ENCODE measurements at regions not wholly inside any gene's neighbourhood (a gene's known extent, or its start where the extent isn't known, plus 50 kb on each side); places are given as distances from the start of the nearest gene placed in this dataset.

DNA sequence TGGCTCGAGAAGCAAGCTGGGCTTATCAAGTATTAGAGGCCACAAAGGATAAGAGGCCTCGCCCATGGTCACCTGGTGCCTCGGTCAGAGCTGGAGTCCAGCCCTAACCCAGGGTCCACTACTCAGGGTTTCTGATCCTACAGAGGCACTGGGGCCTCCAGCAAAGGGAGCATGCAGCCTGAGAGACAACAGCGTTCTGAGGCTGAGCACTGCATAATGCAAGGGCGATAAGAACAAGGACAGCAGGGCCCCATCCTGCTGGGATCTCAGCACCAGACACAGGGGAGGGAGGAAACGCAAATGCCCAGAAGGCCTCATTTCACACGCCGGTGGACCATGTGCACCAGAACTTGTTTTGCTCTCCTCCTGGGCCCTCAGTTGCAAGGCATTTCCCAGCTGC lies 63.0 kb downstream of the C5orf15 start:
- DNase-seq: no peak

DNA sequence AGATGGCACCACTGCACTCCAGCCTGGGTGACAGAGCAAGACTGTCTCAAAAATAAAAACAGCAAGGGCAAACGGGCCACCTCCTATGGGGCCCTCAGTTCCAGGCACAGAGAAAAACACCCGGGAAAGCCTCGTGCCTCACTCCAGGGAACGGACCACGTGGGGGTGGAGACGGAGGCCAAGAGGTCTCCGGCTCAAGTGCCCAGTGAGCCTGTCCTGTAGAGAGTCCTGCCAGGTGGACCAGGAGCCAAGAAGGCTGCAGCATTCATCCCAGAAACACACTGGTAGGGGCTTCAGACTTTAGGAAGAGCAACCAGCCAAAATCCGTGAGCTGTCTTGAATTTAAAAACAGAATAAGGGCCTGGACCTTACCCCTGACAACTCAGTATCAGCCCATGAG lies 63.8 kb downstream of the C5orf15 start:
- DNase-seq: no peak

- DNase-seq: peak; percentile 45
These were observed 65.8 kb downstream of the C5orf15 start for GRCh38 chr5:133902511-133903118.

DNA sequence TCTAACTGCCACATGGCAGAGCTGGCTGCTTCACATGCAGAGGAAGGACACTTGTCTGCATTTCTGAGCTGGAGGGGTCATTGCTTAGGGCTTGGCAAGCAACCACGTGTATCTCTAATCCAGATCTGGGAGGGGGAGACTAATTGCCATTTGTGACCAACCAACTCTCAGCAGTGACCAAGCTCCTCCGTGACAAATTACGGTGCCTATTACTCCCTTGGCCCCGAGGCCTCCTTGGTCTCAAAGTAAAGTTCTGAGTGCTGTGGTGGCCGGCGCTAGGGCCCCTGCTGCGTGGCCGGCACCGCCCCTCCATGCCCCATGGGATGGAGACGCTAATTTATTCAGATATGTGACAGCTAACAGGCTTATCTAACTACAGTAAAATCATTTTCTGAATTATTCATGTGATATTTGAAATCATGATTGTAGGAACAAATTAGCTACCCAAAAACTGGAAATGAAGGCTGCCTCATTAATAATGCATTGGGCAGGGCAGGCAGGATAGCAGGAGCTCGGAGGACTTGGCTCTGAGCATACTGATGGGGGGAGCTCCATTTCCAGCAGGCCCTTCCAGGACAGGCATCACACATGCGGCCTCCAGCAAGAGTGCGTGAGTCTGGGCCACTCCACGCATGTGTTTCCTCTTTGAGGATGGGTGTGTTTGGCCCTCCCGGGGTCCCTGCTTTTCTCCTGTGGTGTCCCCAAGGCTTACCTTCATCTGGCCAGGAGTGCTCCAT lies 67.7 kb downstream of the C5orf15 start:
- no peak for DNase-seq

DNA sequence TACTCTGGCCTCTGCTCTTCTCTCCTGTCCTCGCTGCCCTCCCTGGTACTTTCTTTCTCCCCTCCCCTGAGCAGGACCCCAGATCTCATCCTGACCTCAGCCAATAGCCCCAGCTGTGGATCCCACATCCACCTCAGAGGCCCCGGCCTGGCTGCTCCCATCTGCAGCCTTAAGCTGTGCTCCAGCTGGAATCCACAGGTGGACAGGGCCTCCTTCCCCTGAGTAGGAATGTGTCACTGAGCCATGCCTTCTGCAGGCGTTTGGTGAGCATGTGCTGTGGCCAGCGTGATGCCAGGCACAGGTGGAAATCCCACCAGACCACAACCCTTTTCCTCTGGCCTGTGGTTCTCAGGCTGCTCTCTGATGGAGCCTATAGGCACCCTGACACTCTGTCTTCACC lies 68.9 kb downstream of the C5orf15 start:
- no peak for DNase-seq

DNA sequence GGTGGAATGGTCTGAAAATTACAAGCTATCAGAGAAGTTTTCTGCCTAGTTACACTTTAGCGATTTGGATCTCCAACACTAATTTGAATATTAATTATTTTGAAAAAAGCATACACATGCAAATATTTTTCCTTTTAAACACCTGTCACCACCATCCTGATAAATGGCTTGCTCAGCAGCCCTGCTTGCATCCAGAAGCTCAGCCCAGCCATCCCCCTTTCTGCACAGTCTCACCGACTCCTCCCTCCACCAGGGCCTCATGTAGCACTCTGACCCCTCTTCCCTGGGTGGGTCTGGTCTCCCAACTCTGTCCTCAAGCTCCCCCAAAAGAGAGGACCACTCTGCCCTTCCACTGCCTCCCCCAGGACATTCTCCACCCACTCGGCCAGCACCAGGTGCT lies 70.0 kb downstream of the C5orf15 start:
- DNase-seq: no peak

DNA sequence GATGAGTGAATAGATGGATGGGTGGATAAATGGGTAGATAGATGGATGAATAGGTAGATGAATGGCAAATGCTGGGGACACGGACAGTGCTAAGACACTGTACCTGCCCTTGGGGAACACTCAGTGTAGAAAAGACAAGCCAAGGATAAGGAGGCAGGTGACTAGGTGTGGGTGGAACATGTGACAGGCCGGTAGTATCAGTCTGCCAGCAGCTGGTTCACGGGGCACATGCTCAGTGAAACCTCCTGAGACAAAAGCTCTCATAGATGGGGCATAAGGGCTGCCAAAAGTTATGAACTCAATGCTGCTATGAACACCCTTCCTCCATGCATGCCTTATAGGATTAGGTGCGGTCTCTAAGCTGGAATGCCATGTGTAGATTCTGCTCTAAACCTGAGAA lies 71.0 kb downstream of the C5orf15 start:
- DNase-seq: no peak

GRCh38 chr5:133896873-133897272 lies 71.6 kb downstream of the C5orf15 start:
- no peak for DNase-seq

DNA sequence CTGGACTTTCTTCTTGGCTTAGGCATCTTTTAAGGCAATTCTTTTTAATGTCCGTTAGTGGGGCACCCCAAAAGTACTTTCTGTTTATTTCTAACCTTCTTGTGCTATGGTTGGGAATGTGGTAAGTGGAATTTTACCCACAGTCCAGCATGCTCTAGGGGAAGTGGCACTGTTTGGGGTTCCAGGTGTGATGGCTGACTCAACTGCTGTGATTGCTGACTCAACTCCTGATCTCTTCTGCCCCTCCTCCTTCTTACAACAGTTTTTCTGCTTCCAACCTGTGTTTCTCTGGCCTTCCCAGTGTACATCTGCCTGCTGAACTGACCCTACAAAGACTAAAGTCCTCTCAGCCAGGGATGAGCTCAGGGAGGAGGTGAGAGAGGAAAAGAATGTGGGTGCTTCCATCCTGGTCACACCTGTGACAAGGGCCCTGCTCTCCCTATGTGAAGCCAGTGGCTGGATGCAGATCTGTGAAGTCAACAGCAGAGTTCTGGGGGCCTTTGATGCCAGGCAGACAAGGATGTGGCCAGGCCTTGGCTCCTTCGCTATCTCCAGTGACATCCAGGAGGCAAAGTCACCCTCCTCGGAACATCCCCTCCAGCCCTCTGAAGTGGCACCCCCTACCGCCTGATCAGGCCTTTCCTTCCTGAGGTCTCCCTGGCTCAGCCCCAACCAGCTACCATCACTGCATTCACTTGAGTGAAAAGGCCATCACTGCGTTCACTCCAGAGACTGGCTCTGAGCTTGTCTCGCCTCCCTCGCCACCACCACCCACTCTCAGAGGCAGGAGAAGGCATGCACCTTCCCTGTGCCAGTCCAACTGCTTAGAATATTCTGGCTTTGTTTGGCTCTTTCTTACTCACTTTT lies 72.2 kb downstream of the C5orf15 start:
- DNase-seq: no peak

DNA sequence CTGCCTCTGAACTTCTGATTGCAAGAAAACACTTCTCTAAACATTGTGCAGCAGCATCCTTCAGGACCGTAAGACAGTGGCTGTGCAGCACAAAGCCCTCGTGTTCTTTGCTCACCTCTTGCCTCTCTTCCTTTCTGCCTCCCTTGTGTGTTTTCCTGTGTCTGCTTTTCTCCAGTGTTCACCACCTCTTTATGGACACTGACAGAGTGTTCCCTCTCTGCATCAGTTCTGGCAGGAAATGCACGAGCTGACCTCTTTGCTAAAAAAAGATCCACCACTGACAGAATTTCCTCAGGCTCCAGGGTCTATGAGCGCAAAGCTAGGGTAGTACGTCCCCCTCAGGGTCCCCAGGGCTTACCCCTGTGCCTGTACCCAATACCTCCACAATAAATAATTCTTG lies 74.3 kb downstream of the C5orf15 start:
- no peak for DNase-seq

DNA sequence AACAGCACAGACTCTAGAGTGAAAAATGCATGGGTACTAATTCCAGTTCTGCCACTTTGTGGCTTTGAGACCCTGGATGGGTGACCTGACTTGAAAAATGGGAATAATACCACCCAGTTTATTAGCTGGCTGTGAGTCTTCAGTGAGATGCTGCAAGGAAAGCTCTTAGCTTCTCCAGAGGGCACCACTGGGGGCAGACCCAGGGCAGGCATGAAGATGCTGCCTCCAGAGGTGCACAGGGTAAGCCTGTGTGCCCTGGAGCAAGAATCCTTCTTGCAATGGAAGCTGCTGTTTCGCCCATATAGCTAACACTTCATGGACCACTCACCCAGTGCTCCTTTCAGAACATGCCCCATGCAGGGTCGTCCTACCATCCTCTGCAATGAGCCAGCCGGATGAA lies 75.7 kb downstream of the C5orf15 start:
- no peak for DNase-seq

DNA sequence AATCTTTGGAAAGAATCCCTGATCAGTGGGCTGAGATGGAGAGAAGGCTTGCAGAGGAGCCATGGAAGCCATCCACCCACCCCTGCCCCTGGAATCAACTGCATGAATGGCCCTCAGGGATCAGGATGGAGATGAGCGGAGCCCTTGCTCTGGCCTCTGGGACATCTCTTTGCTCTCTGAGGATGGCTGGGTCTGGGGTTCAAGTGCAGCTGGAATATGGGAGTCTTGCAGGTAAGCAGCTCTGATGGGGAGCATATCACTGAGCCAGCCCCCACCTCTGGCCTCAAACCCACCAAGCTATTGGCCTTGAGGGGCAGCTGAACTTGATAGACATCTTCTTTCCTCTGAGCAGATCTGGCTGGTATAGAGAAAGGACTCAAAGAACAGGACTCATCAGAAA lies 76.1 kb downstream of the C5orf15 start:
- no peak for DNase-seq

- DNase-seq: no peak
These were observed 77.0 kb downstream of the C5orf15 start for GRCh38 chr5:133891390-133891789.

GRCh38 chr5:133890776-133891280 lies 77.6 kb downstream of the C5orf15 start:
- no peak for DNase-seq

DNA sequence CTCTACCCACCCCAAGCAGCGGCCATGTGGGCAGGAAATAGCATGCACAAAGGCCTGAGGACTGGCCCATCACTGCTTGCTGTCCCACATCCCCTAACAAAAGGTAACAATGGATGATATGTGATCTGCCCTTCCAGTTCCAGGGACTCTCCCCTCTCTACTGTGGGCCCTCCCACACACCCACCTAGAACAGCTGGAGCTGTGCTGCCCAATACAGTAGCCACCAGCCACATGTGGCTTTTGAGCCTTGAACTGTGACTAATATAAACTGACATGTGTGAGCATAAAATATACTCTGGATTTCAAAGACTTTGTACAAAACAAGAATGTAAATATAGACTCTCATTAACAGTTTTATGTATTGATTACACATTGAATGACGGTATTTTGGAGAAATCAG lies 78.1 kb downstream of the C5orf15 start:
- no peak for DNase-seq

- no peak for DNase-seq
These were observed 79.0 kb downstream of the C5orf15 start for GRCh38 chr5:133889271-133889905.

DNA sequence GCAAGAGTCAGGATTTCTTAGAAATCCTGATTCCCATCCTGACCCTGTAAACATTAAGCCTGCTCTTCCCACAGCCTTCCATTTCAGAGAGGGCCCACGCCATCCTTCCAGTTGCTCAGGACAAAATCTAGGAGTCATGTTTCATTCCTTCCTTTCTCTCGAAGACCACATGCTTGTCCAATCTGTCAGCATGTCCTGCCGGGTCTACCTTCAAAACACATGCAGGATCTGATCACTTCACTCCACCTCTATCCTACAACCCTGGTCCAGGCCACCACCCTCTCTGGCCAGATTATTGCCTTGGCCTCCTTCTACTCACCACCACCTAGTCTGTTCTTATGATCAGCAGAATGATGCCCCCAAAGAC lies 79.8 kb downstream of the C5orf15 start:
- no peak for DNase-seq

- no peak for DNase-seq
These were observed 82.9 kb downstream of the C5orf15 start for GRCh38 chr5:133885566-133885965.

DNA sequence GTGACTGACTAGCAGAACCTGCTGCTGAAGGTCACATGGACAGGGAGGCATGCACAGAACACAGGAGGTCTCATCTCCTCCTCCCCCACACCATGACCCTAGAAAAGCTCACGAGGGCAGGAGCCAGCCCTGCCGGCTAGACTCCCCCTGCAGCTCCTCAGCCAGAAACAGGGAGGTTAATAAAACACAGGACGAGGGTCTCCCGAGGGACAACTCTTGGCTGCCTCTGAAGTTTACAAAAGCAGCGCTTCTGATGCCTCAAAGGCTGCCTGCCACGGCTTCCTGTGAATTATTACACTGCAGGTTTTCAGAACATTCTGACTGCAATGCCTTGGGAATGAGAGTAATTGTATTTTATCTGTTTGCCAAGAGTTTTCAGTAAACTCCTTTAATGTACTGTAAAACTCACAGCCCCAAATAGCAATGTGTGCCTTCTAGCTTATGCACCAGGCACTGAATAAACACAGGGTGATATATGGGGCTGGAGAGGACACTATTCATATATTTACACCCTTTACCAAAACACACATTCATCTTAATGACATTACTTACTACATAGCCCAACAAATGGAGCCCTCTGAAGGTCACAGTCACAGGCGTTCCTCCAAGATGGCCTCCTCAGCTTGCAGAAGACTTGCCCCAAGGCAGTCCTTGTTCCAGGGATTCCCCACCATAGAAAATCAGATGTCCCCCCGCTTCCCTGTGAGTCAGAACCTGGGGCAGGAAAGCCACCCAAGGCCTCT lies 83.7 kb downstream of the C5orf15 start:
- DNase-seq: peak; percentile 61

DNA sequence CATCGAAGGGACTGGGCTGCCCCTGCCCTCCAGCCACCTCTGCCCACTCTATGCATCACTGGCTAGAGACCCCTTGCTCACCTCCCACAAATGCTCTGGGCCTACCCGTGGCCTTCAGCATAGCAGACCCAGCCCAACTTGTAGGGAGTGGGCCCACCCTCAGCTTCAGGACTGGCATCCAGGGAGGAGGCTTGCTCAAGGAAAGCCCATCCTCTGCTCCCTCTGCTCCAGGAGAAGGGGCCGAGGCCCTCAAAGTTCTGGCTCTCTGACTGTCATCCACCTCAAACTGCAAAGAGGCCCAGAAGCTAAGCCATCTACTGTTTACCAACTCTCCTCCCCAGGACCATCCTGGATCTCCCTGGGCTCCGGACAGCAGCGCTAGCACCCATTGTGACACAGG lies 84.5 kb downstream of the C5orf15 start:
- no peak for DNase-seq

DNA sequence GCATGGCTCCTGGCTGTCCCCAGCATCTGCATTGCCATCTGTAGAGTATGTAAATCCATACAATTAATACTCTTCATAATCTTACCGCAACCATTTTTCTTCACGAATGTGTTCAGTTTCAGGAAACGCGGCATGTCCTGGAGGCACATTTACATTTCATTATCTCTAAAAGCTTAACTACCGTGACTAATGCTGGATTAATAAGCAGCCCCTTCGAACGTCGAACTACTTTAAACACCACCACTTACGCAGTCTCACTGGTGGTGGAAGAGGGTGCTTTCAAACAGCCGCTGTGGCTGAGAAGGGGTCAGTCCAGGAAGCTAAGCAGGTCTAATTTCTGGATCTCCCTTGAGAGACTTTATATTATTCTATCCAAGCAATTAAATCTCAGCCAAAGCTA lies 85.6 kb downstream of the C5orf15 start:
- DNase-seq: no peak

- no peak for DNase-seq
These were observed 86.1 kb downstream of the C5orf15 start for GRCh38 chr5:133882389-133882695.

All from femur (tissue), 1 donor.